UCSD-AML1 (cell line): ENCODE measurements at regions not wholly inside any gene's neighbourhood (a gene's known extent, or its start where the extent isn't known, plus 50 kb on each side); places are given as distances from the start of the nearest gene placed in this dataset.
"Not testable (repeated sequence)": the region's sequence is repeated elsewhere in the genome, so short reads cannot be mapped to it uniquely, and the experiment has no call there.

Experiments used
- DNase-seq: peaks from one replicate; lab custom pipeline; 2025; ENCODE audit not compliant: unreplicated experiment; lab: John Stamatoyannopoulos, UW

DNA sequence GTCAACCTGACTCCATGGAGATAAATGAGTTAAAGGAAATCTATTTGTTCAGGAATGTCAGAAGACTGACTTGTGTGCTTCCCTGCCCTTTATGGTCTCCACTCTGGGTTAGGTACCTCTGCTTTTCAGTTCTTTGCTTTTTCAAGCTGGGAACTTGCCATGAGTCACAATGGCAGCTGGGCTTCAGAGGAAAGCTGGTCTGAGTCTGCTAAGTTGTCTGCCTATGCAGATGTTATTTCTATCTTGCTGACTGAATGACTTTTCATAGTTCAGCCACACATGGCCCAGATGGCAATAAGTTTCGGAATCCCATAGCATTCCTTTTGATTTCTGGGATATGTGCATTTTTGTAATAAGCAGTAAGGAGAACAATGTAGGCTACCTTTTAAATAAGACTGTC lies 337.9 kb upstream of the FGF13 start:
- no peak for DNase-seq

DNA sequence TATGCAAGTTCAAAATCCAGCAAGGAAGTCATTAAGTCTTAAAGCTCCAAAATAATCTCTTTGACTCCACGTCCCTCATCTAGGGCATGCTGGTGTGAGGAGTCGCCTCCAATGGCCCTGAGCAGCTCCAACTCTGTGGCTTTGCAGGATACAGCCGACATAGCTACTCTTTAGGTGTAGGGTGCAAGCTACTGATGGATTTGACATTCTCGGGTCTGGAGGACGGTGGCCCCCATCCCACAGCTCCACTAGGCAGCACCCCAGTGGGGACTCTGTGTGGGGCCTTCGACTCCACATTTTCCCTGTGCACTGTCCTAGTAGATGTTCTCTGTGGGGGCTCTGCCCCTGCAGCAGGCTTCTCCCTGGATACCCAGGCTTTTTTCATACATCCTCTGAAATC lies 333.2 kb upstream of the FGF13 start:
- no peak for DNase-seq

DNA sequence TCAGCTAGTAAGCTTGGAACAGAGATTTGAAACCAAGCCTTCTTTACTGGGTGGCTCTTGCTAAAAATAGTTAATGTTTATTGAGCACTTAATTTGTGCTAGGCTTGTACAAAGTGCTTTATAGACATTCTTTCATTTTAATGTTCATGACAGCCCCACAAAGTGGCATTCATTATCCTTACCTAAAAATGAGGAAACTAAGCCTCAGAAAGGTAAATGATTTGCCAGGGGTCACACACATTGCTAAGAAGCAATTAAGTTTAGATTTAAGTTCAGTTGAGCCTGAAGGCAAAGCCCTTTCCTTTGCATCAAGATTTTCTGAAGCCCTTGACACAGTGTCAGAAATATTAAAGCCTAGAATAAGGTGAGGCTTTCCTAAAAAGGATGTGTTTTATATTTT lies 327.5 kb upstream of the FGF13 start:
- no peak for DNase-seq

DNA sequence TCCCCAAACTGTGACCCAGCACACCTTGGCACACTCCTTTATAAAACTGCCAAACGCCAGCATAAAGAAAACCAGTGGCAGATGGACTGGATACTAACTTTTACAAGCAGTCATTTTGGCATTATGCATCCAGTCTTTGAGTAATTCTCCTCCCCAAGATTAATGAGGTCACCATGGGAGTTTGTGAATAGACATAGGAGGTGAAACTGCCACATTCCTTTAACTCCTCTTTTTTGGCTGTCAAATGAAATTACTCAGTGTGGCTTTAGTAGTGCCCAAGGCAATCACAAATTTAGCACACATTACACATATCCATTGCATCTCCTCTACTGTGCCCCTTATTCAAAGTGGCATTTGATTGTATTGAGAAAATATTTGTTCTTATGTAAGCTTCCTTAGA lies 315.3 kb upstream of the FGF13 start:
- DNase-seq = no peak

DNA sequence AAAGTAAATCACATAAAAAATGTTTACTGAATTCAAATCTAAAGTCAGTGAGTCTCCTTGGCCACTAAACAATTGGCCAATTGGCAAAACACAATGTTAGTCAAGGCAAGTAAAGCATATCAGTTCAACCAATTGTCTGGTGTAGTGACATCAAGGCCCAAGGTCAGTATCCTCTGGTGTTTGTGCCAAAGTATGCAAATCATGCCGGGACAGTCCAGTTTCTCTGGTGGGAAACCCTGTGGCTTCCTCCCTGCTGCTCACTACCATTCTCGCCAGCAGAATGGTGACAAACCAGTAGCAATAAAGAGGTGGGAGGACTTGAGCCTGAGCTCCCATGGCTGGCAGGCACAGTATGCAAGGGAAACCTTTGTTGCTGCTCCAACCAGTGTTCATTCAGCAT lies 314.9 kb upstream of the FGF13 start:
- no peak for DNase-seq

DNA sequence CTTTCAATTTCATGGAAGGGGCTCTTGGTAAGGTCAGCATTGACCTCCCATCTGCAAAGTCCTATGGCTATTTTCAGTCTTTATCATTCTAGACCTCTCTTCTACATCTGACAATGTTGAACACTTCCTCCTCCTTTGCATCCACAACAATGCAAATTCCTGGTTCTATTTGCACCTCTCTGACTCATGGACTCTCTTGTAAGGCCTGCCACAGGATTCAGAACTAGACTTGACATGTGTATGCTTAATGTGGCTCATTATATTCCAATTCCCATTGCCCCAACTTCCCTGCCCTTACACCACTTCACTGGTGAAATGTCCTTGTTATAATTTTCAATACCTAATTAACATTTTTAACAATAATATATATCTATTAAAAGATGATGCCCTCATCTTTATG lies 314.3 kb upstream of the FGF13 start:
- no peak for DNase-seq

DNA sequence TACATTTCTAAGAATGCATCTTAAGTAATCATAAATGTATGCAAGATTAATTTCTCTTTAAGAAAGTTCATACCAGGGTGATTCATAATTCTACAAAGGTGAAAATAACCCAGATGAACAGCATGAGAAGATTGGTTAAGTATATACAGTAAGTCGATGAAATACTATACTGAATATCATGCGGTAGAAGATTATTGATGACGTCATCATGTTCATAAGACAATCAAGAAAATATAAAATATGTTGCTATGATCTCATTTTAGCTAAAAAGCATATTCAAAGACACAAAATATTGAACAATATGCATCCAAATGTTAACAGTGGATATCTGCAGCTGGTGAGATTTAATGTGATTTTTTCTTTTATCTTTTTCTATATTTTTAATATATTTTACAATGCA lies 312.0 kb upstream of the FGF13 start:
- no peak for DNase-seq

DNA sequence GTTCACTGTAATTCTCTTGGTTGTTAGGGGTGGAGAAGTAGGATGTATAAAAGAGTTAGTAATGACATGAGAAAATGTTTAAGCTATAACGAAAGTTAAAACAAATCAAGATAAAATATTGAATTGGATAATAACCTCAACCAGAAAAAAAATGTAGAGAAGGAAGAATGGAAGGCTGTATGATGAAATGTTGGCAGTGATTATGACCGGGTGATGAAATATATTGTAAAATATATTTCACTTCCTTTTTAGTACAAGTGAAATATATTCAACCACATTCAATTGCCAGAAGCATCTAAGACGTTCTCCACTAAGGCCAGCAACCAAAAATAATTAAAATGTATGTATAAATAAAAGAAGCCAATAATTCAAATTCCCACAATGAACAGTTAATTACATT lies 309.3 kb upstream of the FGF13 start:
- DNase-seq = no peak

DNA sequence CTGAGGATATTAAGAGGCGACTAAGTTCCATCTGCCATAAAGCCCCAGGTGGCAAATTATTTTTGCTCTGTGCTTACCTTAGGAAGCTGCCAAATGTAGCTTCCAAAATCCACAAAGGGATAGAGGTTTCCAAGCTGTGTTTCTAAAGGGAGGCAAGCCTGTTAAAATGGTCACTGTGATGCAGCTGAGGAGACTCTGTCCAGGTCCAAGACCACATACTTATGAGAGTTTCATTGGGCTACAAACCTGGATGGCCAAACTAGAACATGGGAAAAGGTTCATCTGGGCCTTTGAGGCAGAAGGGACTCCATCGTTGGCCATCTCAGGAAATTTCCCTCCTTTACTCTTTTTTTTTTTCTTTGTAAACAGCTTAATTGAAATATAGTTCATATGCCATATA lies 306.9 kb upstream of the FGF13 start:
- DNase-seq = no peak

DNA sequence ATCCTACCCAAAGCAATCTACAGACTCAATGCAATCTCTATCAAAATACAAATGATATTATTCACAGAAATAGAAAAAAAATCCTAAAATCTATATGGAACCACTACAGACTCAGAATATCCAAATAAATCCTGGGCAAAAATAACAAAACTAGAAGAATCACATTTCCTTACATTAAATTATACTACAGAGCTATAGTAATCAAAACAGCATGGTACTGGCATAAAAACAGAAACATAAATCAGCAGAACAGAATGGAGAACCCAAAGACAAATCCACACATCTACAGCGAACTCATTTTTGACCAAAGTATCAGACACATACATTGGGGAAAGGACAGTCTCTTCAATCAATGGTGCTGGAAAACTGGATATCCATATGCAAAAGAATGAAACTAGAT lies 304.1 kb upstream of the FGF13 start:
- no peak for DNase-seq

DNA sequence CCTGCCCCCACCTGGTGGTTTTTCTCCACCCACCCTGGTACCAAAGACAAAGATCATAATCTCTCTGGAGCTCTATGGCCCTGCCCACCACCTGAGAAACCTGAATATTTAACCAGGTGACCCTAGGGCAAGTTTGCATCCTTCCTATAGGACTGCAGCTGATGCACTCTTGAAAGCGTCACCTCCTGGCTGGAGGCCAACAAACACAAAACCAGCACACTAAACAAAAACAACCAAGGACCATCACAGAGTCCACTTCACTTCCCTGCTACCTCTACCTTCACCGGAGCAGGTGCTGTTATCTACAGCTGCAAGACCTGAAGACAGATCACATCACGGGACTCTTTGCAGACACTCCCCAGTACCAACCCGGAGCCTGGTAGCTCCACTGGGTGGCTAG lies 296.7 kb upstream of the FGF13 start:
- DNase-seq = no peak

DNA sequence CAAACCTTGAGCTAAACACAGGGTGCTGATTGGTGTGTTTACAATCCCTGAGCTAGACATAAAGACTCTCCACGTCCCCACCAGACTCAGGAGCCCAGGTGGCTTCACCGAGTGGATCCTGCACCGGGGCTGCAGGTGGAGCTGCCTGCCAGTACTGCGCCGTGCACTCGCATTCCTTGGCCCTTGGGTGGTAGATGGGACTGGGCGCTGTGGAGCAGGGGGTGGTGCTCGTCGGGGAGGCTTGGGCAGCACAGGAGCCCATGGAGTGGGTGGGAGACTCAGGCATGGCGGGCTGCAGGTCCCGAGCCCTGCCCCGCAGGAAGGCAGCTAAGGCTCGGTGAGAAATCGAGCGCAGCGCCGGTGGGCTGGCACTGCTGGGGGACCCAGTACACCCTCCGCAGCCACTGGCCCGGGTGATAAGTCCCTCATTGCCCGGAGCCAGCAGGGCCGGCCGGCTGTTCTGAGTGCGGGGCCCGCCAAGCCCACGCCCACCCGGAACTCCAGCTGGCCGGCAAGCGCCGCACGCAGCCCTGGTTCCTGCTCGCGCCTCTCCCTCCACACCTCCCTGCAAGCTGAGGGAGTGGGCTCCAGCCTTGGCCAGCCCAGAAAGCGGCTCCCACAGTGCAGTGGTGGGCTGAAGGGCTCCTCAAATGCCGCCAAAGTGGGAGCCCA lies 292.5 kb upstream of the FGF13 start:
- DNase-seq = not testable (repeated sequence)

DNA sequence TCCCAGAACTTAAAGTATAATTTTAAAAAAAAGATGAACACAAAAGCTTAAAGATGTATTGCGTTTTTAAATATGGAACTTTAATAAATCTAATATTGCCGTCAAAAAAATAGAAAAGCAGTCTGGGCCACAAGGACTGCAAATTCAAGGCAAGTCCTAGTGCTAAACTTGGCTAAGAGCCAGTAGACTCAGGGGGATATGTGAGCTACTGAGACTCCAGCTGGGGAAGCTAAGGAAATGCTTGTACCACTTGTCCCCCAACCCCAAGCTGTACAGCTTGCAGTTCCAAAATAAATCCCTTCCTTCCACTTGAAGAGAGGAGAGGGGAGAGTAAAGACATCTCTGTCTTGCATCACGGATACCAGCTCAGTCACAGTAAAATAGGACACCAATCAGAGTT lies 290.8 kb upstream of the FGF13 start:
- DNase-seq = no peak

DNA sequence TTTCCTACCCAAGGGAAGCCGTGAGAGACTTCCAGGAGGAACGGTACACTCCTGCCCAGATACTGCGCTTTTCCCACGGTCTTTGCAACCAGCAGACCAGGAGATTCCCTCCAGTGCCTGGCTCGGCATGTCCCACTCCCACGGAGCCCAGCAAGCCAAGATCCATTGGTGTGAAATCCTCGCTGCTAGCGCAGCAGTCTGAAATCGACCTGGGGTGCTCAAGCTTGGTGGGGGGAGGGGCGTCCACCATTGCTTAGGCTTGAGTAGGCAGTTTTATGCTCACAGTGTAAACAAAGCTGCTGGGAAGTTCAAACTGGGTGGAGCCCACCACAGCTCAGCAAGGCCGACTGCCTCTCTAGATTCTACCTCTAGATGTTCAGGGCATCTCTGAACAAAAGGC lies 284.8 kb upstream of the FGF13 start:
- no peak for DNase-seq

DNA sequence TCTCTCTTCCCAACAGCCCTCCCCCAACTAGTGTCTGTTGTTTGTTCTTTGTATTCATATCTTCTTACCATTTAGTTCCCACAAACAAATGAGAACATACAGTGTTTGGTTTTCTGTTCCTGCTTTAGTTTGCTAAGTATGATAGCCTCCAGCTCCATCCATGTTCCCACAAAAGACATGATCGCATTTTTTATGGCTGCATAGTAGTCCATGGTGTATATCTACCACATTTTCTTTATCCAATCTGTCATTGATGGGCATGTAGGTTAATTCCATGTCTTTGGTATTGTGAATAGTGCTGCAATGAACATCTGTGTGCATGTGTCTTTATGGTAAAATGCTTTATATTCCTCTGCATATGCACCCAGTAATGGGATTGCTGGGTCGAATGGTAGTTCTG lies 283.9 kb upstream of the FGF13 start:
- no peak for DNase-seq

DNA sequence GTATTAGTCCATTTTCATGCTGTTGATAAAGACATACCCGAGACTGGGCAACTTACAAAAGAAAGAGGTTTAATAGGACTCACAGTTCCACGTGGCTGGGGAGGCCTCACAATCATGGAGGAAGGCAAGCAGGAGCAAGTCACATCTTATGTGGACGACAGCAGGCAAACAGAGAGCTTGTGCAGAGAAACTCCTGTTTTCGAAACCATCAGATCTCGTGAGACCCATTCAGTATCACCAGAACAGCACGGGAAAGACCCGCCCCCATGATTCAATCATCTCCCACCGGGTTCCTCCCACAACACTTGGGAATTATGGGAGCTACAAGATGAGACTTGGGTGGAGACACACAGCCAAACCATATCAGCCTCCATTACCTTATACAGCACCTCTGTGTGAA lies 278.9 kb upstream of the FGF13 start:
- DNase-seq = not testable (repeated sequence)

DNA sequence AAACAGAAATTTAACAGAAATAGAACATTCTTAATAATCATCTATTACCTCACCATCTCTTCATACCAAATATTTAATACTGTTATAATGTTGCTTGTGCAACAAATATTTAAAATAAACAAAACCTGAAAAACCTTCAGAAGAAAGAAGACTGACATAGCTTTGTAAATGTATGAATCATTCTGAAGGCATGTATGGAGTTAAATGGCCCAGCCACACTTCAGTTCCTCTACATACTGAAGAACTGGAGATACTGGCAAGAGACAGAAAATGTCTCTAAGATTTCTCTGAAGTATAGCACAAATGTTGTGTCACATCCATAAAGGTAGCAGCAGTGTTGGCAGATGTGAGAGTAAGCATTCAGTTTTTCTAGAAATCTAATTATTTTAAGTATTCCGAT lies 275.3 kb upstream of the FGF13 start:
- no peak for DNase-seq

DNA sequence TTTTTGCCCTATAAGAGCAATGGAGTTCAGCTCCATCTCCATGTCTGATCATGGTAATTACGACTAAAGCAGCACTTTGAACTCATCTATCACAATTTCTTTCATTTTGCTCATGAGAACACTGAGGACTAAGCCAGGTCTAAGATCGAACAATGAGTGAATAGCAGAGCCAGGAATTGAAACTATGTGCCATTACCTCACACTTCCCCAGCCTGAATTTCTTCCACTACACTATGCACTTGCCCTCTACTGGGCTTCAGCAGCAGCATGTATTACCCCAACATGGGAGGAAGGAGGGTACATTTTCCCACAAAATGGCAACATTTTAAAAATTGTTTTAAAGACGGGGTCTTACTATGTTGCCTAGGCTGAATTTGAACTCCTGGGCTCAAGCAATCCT lies 274.7 kb upstream of the FGF13 start:
- no peak for DNase-seq

DNA sequence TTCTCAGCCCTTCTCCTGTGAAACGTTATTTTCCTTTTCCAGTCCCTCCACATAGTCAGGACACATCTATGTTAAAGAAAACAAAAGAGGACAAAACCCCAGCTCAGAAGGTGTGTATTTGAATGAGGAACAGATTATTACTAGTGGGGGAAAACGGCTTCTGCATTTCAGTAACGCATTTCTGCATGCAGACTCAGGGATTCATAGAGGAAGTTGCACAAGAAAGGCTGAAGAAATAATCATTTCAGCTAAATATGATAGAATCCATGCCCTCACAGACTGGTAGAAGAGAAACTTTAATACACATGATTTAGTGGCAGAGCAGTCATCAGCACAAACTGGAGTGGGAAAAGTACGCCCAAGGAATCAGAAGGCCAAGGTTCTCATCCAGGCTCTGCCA lies 270.8 kb upstream of the FGF13 start:
- DNase-seq = no peak

DNA sequence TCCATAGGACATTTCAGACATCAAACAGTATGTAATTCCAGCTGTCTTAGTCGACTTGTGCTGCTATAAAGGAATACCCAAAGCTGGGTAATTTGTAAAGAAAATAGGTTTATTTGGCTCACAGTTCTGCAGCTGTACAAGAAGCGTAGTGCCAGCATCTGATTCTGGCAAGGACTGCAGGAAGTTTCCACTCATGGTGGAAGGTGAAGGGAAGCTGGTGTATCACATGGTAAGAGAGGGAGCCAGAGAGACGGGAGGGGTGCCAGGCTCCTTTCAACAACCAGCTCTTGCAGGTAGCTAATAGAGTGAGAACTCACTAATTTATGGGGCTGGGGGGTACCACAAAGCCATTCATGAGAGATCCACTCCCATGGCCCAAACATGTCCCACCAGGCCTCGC lies 253.0 kb upstream of the FGF13 start:
- DNase-seq = no peak

DNA sequence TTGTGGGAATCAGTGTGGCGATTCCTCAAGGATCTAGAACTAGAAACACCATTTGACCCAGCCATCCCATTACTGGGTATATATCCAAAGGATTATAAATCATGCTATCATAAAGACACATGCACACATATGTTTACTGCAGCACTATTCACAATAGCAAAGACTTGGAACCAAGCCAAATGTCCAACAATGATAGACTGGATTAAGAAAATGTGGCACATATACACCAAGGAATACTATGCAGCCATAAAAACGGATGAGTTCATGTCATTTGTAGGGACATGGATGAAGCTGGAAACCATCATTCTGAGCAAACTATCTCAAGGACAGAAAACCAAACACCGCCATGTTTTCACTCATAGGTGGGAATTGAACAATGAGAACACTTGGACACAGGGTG lies 250.9 kb upstream of the FGF13 start:
- DNase-seq = not testable (repeated sequence)

DNA sequence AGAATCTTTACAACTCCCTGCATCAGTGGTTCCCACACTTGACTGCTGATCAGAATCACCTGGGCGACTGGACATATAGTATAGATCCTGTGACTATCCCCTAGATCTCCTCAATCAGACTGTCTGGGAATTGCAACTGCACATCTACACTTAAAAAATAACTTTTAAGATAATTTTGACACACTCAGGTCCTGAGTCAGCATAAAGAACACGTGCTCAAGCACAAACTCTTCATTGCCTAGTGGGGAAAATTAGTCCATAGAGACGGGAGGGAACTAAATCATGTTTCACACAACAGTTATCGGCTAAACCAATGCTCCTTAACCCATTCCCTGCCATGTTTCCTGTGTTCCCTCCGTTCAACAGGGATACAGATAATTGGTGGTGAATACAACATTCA lies 243.5 kb upstream of the FGF13 start:
- no peak for DNase-seq

DNA sequence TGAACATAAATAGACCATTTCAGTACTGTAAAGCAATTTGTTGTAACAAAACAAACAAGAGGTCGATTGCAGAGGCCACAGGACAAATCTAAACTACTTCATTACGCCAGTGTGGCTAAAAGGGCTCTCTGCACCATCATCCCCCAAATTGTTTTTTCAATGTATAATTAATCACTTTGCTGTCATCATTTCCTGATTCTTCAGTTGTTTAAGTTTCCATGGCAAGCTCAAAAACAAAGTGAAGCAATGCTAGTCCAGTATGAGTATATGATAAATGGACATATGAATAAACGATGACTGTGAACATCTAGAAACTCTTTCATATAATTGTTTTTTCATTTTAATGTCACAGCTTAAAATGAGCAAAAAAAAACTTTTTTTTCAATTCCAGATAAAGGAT lies 235.4 kb upstream of the FGF13 start:
- no peak for DNase-seq

DNA sequence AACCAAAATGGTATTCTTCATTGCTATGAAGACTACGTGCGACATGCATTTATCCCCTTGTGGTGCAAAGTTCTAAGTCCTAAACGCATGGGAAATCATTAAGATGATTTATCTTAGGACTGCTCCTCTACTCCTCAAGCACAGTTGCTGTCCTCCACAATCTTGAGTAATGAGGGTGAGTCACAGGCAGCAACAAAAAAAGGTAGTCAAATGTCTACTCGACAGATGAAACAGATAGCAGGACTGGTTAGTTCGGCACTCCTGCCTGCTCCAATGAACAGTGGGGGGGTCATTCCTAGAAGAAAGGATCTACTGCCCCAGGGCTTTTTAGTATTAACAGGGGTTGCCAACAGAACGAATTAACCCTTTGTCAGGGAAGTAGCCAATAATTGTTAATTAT lies 233.7 kb upstream of the FGF13 start:
- no peak for DNase-seq
